ENCODE measurements at regions not wholly inside any gene's neighbourhood (a gene's known extent, or its start where the extent isn't known, plus 50 kb on each side); places are given as distances from the start of the nearest gene placed in this dataset.

DNA sequence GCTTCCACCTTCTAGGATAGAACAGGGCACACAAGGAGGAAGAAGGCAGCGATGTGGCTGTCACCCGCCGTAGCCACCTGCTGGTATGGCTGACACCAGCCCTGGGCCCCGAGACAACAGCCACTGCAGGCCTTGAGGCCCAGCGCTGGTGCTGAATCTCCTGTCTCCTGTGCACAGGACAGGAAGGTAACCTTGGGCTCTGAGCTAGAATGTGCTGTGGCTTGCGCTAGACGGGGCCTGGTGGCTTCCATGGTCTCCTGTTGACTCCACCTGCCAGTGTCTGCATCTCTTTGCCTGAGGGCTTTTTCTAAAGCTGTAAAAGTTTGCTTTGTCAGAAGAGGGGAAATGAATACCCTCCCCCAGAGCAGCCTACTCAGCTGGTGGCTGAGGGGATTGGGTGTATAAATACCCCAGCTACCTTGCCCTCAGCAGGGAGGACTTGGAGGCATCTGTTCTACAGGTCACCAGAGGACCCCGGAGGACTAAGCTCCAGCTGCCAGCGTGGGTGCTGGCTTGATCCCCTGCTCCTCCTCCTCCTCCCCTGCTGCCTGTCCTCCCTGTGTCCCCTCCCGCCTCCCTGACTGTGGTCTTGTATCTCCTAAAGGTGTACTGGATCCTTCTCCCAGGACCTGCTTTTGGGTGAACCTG lies 76.1 kb upstream of the SDK2 start:
- no peak for DNase-seq (ENCODE audit: low spot score in 2 of 2)
- Histone ChIP-seq H3K27ac (peak overlapping the region in 1 of 4 donors; percentile 44), H3K4me3 (no peak overlapping the region), H3K36me3 (no peaks in the 10 kb centered on the region), H3K9me3 (no peaks in the 10 kb centered on the region), H3K4me1 (peaks cover 0 to 19% (median 9%) of the 10 kb centered on the region in 4 donors), H3K27me3 (no peaks in the 10 kb centered on the region)
- TF ChIP-seq POLR2A (IDR thresholded peaks at IDR 0.05) = no peak
- WGBS, 2 donors = 90 to 93% methylated on average over 10 of the region's 10 CpGs

- TF ChIP-seq EP300 (IDR thresholded peaks at IDR 0.05) (no peak), POLR2A (IDR thresholded peaks at IDR 0.05) (no peak), CTCF (IDR thresholded peaks at IDR 0.05) (no peak)
- no peak overlapping the region for H3K4me3 ChIP-seq
- WGBS, 2 donors = 71 to 78% methylated on average over 6 of the region's 6 CpGs
- H3K4me1 ChIP-seq = peaks cover 0 to 19% (median 9%) of the 10 kb centered on the region in 4 donors
- peak overlapping the region in 1 of 4 donors; percentile 19 for H3K27ac ChIP-seq
- no peaks in the 10 kb centered on the region for H3K27me3 ChIP-seq
- DNase-seq (ENCODE audit: low spot score in 2 of 2) = no peak
- no peaks in the 10 kb centered on the region for H3K36me3 ChIP-seq
- H3K9me3 ChIP-seq = no peaks in the 10 kb centered on the region
Measured at GRCh38 chr17:73722165-73722564, 77.9 kb upstream of the SDK2 start.

GRCh38 chr17:73723317-73723716 lies 79.1 kb upstream of the SDK2 start:
- WGBS, 2 donors = 72 to 83% methylated on average over 4 of the region's 4 CpGs
- no peak for TF ChIP-seq CTCF (IDR thresholded peaks at IDR 0.05)
- no peak for TF ChIP-seq EP300 (IDR thresholded peaks at IDR 0.05)
- no peak for TF ChIP-seq POLR2A (IDR thresholded peaks at IDR 0.05)
- no peak for DNase-seq (ENCODE audit: low spot score in 2 of 2)
- Histone ChIP-seq H3K4me3 (no peak overlapping the region), H3K27me3 (no peaks in the 10 kb centered on the region), H3K4me1 (peaks cover 0 to 19% (median 9%) of the 10 kb centered on the region in 4 donors), H3K36me3 (no peaks in the 10 kb centered on the region), H3K27ac (no peak overlapping the region), H3K9me3 (no peaks in the 10 kb centered on the region)

- H3K9me3 ChIP-seq = no peaks in the 10 kb centered on the region
- no peak for DNase-seq (ENCODE audit: low spot score in 2 of 2)
- no peaks in the 10 kb centered on the region for H3K27me3 ChIP-seq
- no peaks in the 10 kb centered on the region for H3K36me3 ChIP-seq
- TF ChIP-seq POLR2A (IDR thresholded peaks at IDR 0.05) (no peak), EP300 (IDR thresholded peaks at IDR 0.05) (no peak), CTCF (IDR thresholded peaks at IDR 0.05) (no peak)
- peaks cover 0 to 10% (median 4%) of the 10 kb centered on the region in 4 donors for H3K4me1 ChIP-seq
- 85 to 89% methylated on average over 5 of the region's 5 CpGs for WGBS, 2 donors
- H3K4me3 ChIP-seq = no peak overlapping the region
- no peak overlapping the region for H3K27ac ChIP-seq
Measured at GRCh38 chr17:73724341-73724740, 80.1 kb upstream of the SDK2 start.

- no peak overlapping the region for H3K27ac ChIP-seq
- TF ChIP-seq POLR2A (IDR thresholded peaks at IDR 0.05) (no peak), CTCF (IDR thresholded peaks at IDR 0.05) (no peak), EP300 (IDR thresholded peaks at IDR 0.05) (no peak)
- WGBS, 2 donors = 92 to 95% methylated on average over 3 to 4 of the region's 4 CpGs
- no peaks in the 10 kb centered on the region for H3K36me3 ChIP-seq
- H3K9me3 ChIP-seq = peaks cover 0 to under 1% (median 0%) of the 10 kb centered on the region in 4 donors
- peaks cover 0 to 3% (median 0%) of the 10 kb centered on the region in 4 donors for H3K4me1 ChIP-seq
- H3K4me3 ChIP-seq = no peak overlapping the region
- H3K27me3 ChIP-seq = no peaks in the 10 kb centered on the region
- DNase-seq (ENCODE audit: low spot score in 2 of 2) = no peak
Measured at GRCh38 chr17:73724990-73725389, 80.7 kb upstream of the SDK2 start.

Measured in tibial nerve (tissue), 4 donors.